OCI-M2 (cell line): ENCODE measurements at regions not wholly inside any gene's neighbourhood (a gene's known extent, or its start where the extent isn't known, plus 50 kb on each side); places are given as distances from the start of the nearest gene placed in this dataset.
A peak's percentile ranks its signal among the peaks of the same experiment; 100 is the strongest.

Experiments
- DNase-seq: peaks from one replicate; lab custom pipeline; 2025; ENCODE audit not compliant: unreplicated experiment; lab: John Stamatoyannopoulos, UW

- DNase-seq = no peak
Measured at GRCh38 chr4:143055997-143056396, 128.7 kb upstream of the USP38 start.

GRCh38 chr4:143071351-143071750, 113.4 kb upstream of the USP38 start:
- no peak for DNase-seq

DNA sequence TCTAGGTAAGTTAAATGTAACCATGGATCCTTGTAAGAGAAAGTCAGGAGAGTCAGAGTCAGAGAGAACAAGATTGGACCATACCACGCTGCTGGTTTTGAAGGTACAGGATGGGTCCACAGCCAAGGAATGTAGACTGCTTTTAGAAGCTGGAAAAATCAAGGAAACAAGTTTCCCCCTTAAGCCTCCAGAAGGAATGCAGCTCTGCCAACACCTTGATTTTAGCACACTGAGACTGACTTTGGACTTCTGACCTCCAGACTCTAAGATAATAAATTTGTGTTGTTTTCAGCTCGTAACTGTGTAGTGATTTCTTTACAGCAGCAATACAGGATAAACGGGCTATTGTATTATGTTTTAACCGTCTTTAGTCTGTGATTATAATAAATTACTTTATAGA, 108.0 kb upstream of the USP38 start:
- no peak for DNase-seq

GRCh38 chr4:143082701-143083100, 102.0 kb upstream of the USP38 start:
- no peak for DNase-seq

DNA sequence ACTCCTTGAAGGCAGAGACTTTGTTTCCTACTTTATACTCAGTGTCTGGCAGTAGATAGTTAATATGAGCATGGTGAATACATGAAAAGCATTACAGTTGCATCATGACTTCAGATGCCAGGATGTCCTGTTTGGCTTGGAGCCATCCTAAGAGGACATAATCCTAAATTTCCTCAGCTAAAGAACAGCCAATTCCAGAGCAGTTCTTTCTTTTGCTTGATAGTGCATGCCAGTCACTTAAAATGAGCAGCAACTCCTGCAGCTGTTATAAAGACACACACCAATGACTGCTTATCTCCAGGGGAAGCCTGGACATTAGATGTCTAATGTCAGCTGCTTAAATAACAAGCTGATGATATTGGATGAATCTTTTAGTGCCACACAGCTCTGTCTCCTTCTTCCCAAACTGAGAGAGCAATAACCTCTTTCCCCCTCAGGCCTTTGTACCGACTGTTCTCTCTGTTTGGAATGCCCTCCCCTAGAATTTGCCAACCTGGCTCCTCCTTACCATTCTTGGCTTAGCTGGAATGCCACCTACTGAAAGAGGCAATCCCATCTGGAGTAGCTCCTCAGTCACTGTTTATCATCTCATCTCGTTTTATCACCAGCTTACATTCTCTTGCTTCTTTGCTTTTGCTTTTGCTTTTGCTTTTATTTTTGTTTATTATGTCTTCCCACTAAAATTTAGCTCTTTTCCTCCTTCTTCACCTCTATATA, 100.8 kb upstream of the USP38 start:
- DNase-seq = no peak

GRCh38 chr4:143084566-143084965, 100.2 kb upstream of the USP38 start:
- no peak for DNase-seq

DNA sequence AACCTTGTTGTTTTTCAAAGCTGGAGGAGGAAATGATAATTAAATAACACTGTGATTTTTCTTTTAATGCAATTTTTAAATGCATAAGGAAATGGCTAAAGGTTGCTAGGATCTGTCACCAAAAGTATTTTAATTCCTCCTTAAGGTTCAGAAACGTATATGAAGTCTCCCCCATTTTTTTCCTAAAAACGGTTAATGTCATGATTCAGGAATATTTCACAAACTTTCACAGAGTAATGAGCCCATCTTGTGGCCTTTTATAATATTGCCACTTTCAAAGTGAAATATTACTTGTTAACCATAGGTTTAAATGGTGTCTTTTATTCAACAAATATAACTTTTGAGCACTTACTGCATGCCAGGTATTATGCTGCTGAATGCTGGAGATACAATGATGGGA, 99.5 kb upstream of the USP38 start:
- DNase-seq = no peak

DNA sequence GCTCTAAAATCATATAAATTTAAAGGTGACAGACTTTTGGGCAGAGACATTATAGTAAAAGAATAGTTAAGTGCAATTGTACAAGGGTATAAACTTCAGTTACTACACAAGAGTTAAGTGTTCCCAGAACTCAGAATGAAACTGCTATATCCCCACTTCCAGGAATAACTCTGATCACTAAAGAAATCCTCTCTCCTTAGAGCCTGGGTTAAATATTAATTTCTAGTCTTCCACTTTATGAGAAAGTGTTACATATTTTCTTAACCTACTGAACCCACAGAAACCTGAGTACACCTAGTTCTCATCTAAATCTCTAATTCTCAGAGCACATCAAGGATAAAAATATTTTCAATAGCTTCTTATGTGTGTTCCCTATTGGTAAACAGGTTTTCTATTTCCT, 99.1 kb upstream of the USP38 start:
- no peak for DNase-seq

DNA sequence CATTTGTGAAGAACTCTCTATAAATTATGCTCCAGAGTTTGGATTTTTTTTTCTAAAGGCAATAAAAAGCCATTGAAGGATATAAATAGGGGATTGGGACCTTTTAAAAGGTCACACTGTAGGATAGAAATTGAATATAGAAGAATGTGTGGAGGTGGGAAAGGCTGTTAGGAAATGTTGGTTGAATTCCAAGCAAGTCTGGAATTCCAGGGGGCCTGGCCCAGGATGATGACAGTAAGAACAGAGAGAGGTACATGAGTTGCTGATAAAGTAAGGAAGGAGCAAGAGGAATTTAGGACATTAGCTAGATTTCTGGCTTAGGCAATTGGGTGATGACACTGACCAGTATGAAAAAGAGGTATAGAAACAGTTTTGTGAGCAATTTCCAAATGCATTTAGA, 95.4 kb upstream of the USP38 start:
- no peak for DNase-seq

DNA sequence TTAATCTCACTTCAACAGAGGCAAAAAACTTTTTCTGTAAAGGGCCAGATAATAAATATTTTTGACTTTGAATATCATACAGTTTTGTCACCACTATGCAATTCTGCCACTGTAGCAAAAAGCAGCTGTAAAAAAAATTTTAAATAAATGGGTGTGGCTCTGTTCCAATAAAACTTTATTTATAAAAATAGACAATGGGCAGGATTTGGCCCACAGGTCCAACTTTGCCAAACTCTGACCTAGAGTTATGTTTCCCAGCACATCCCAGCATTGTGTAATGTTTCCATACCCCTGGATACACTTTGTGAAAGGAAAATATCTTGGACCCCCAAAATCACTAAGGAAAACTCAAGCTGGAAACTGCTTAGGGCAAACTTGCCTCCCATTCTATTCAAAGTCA, 94.9 kb upstream of the USP38 start:
- no peak for DNase-seq

DNA sequence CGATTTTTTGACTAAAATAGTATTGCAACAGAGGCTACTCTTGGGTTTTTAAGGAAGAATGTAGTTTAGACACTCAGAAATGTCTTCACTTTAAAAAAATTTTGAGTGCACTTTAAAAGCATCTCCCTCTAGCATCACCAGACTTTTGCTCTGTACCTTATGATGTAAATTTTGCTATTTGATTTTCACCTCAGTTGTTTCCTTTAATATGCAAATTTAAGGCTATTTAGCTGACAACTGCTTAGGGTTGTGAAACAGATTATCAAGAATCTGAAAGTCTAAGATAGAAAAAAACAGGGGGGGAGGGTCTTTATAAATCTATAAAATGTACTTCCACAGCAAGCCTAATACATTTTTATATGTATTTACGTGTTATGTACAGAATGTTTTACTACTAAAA, 92.9 kb upstream of the USP38 start:
- DNase-seq = no peak

DNA sequence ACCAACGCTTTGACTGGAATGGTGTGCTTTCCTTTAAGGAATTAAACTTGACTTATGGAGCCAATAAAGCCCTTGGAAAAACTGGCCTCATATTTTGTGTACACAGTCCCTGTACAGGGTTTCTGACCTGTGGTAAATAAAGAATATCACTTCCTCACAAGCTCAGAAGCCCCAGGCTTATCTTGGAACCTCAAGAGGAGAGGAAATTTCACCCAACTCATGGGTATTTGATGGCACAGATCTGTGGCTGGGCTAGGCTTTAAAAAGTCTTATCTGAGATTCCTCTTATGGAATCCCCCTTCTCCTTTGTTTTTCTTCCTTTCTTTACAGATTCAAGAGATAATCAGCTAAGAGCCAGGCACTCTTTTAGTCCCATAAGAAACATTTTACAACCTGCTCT, 89.3 kb upstream of the USP38 start:
- peak; percentile 26 for DNase-seq

GRCh38 chr4:143097751-143098150, 87.0 kb upstream of the USP38 start:
- DNase-seq = no peak

DNA sequence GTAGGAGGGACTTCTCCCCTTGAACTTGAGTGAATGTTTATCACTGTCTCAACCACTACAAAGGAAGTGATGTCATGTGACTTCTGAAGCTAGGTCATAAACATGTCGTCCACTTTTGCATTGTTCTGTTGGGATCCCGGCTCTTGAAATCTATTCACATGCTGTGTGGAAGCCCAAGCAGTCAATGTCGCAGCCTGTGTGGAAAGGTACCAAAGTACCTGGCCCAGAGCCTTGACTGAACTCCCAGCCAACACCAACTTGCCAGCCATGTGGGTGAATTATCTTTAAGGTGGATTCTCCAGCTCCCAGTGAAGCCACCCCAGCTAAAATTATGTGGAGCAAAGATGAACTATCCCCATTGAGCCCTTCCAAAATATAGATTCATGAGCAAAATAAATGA, 85.0 kb upstream of the USP38 start:
- no peak for DNase-seq

- DNase-seq = no peak
Measured at GRCh38 chr4:143109376-143109775, 75.3 kb upstream of the USP38 start.

DNA sequence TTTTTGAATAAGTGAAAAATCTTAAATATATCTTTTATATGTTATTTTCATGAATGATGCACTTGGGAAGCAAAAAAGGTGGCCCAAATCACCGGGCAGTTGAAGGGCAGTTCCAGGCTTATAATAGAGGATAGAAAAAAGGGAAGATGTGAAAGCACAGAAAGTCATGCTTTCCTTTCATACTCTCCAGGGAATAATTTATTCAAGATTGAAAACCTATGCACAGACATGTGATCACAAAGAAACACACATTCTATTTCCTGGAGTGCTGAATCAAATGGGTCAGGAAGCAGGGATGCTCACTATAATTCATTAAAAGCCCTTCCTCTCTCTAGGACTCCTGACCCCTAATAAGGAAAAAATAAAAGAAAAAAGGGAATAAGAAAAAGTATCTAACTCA, 66.1 kb upstream of the USP38 start:
- no peak for DNase-seq

GRCh38 chr4:143127621-143128020, 57.1 kb upstream of the USP38 start:
- no peak for DNase-seq

- no peak for DNase-seq
Measured at GRCh38 chr4:143133977-143134376, 50.7 kb upstream of the USP38 start.
